ENCODE measurements at regions not wholly inside any gene's neighbourhood (a gene's known extent, or its start where the extent isn't known, plus 50 kb on each side); places are given as distances from the start of the nearest gene placed in this dataset.

DNA sequence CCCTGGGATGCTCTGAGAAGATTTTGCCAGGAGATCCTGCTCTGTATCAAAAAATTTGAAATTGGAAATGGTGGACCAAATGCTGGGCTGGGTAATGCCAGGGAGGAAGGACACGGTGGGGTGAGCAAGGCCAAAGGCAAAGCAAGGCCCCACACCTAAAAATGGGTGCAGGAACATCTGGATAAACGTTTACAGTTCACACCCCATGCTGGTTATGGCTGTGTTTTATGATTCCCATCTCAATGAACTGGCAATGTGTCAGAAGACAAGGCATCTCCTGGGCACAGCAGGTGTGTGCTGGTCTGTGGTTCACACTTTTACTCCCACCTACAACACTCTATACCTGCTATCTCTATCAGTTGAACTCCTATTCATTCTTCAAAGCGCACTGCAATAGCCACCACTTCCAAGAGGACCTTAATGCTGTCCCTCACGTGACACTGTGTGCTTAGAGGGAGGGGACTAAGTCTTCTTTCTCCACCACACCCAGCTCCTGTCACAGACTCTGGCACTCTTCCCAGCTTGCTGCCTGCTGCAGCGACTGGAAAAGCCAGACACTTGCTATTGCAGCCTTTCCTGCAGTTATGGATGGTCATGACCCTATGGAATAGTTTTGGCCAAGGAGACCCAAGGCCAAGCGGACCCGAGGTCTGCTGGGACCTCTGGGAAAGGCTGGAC lies 277.5 kb downstream of the CTTN start:
- Mint-ChIP-seq H3K36me3 (no peaks in the 10 kb centered on the region), H3K4me3 (no peak overlapping the region), H3K27ac (no peak overlapping the region), H3K9me3 (no peaks in the 10 kb centered on the region), H3K27me3 (peaks cover 5% of the 10 kb centered on the region), H3K4me1 (peaks cover 2% of the 10 kb centered on the region)
- ATAC-seq (ENCODE audit: low read depth) (no peak), DNase-seq (no peak)
- POLR2A ChIA-PET: no interaction called here

DNA sequence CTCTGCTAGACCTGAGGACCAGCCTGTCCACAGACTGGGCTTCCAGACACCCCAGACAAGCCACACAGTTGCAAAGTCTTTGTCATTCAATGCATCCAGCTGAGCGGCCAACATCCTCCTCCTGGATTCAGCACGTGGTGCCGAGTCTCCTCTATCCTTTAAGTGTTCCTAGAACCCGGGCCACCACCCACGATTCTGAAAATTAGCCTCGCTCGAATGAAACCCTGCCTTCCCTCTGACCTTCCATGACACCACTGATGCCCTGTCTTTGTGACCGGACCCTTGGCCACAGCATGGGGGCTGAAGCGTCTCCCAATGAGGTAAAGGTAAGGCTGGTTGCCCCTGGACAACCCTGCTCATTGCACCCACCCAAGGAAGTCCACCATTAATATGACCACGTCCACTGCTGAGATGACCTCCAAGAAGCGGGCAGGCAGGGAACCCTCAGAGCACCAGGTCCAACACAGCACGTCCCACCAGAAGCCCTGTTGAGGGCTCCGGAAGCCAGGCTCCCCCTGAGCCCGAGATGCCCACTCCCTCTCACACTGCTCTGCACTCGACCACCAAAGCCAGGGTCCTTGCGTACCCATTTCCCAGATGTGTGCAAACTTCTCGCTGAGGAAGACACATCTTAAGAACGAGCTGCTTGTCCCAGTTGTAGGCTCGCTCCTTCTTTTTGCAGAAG lies 279.0 kb downstream of the CTTN start:
- peaks cover 2% of the 10 kb centered on the region for H3K4me1 Mint-ChIP-seq
- no peak overlapping the region for H3K27ac Mint-ChIP-seq
- H3K4me3 Mint-ChIP-seq: no peak overlapping the region
- H3K36me3 Mint-ChIP-seq: no peaks in the 10 kb centered on the region
- ATAC-seq (ENCODE audit: low read depth) (no peak), DNase-seq (no peak)
- no peaks in the 10 kb centered on the region for H3K9me3 Mint-ChIP-seq
- POLR2A ChIA-PET: no interaction called here
- H3K27me3 Mint-ChIP-seq: peaks cover 4% of the 10 kb centered on the region

DNA sequence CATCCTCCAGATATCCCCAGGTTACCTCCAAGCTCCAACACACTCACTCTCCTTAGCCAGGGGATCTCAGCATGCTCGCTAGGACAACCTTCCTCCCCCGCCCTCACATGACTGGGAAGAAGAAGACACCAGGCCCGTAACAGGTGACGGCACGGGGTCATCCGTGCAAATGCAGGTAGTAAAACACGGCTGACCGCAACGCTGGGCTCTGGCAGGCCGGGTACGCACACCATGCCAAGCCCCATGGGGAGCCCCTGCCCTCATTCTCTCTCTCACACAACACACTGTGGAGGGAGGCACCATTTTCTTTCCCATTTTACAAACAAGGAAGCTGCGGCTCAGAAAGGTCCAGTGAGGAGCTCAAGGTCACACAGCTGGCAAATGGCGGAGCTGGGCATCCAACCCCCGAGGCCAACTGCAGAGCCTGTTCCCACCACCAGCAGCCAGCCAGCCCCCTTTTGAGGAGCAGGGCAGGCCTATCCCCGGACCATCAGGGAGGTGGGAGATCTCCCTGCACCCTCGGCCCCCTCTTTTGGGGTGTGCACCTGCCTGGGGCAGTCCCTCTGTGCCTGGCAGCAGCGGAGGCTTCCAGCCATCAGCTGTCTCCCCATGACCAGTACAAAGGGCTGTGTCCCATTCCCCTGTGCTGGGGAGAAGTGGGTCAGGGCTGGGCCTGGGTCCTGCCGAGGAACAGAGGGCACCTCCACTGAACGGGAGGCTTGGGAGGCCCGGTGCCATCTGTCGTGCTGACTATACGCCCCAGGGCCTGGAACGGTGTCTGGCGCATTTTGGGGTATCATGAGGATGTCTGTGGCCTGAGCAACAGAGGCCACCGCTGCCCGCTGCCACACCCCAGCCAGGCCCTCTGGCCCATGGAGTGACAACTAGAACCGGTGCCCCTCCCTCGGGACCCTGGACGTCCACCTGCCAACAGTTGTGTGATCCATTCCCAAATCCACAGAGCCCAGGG lies 280.9 kb downstream of the CTTN start:
- Mint-ChIP-seq H3K4me1 (peaks cover 5% of the 10 kb centered on the region), H3K9me3 (no peaks in the 10 kb centered on the region), H3K4me3 (no peak overlapping the region), H3K27ac (no peak overlapping the region), H3K27me3 (peaks cover 4% of the 10 kb centered on the region), H3K36me3 (no peaks in the 10 kb centered on the region)
- POLR2A ChIA-PET: no interaction called here
- DNase-seq: no peak
- no peak for ATAC-seq (ENCODE audit: low read depth)

DNA sequence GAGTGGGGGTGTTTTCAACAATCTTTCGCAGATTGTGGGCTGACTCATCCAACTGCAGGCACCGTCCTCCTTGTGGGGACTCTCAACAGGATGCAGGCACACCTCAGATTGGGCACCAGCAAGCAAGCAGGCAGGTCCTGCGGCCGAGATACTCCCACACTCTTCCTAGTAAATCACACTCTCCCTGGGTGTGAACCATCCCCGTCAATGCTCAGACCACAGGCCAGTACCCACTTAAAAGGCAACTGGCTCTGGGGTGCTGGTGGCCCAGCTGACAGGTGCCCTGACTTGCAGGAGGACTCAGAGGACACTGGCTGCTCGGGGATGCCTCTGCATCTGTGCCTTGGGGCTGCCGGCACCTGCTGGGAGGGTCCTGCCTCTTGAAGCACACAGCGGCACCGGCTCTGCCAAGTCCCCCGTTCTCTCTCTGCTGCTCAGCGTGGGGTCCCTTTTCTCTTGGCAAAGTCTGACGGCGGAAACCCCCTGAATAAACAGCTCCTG lies 282.5 kb downstream of the CTTN start:
- Mint-ChIP-seq H3K9me3 (no peaks in the 10 kb centered on the region), H3K4me1 (peaks cover 5% of the 10 kb centered on the region), H3K4me3 (no peak overlapping the region), H3K36me3 (no peaks in the 10 kb centered on the region), H3K27me3 (peaks cover 4% of the 10 kb centered on the region), H3K27ac (no peak overlapping the region)
- POLR2A ChIA-PET: no interaction called here
- DNase-seq (no peak), ATAC-seq (ENCODE audit: low read depth) (no peak)

DNA sequence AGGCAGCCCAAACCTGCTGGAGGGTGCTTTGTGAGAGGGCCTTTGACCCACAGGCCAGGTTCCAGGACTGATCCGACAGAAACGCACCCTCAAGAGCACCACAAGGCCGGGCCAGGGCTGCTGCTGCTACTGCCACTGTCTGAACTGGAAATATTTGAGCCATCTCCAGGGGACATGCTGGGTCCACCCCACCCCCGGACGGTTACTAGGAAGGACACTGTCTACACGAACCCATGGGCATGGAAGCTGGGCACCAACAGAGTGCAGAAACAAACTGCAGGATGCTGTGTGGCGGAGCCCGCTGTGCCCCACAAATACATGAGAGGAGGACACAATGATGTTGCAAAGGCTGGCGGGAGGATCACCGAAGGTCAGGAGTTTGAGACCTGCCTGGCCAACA lies 283.7 kb downstream of the CTTN start:
- no peaks in the 10 kb centered on the region for H3K9me3 Mint-ChIP-seq
- H3K36me3 Mint-ChIP-seq: no peaks in the 10 kb centered on the region
- H3K4me3 Mint-ChIP-seq: no peak overlapping the region
- H3K27ac Mint-ChIP-seq: no peak overlapping the region
- H3K4me1 Mint-ChIP-seq: peaks cover 5% of the 10 kb centered on the region
- ATAC-seq (ENCODE audit: low read depth) (no peak), DNase-seq (no peak)
- POLR2A ChIA-PET: no interaction called here
- peaks cover 4% of the 10 kb centered on the region for H3K27me3 Mint-ChIP-seq

DNA sequence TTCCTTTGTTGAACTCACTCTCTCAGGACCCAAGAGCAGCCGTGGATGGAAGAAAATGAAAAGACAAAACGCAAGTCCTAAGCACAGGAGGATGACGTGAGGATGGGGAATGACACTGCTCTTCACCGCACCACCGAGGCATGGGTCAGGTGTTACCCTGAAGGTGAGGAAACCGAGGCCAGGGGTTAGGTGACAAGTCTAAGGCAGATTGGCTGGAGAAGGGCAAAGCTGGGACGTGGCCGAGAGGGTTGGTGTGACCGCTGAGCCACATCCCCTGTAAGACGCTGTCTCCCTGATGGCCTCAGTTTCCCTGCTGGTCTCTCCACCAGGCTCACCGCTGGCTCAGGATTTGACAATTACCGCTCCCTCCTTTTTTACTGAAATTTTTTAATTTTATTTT lies 284.4 kb downstream of the CTTN start:
- Mint-ChIP-seq H3K4me3 (no peak overlapping the region), H3K27me3 (peaks cover 4% of the 10 kb centered on the region), H3K9me3 (no peaks in the 10 kb centered on the region), H3K4me1 (peaks cover 5% of the 10 kb centered on the region), H3K36me3 (no peaks in the 10 kb centered on the region), H3K27ac (no peak overlapping the region)
- POLR2A ChIA-PET: no interaction called here
- ATAC-seq (ENCODE audit: low read depth) (no peak), DNase-seq (no peak)

DNA sequence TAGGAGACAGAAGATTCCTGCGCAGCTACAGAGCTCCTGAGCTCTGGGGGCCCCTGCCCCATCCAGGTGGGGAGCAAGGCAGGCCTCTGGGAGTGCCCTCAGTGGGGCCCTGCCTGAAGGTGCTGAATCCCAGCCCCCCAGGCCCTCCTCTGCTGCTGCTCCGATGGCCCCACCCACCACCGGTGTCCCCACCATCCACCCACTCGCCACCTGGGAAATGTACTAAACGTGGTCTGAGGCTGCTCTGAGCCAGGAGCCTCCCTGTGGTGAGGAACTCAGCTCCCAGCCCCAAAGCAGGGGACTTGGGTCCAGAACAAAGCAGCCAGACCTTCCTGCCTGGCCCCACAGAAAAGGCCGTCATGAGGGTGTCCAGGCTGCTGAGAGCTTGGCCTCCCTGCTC lies 289.4 kb downstream of the CTTN start:
- ATAC-seq (ENCODE audit: low read depth) (no peak), DNase-seq (no peak)
- peaks cover 2% of the 10 kb centered on the region for H3K9me3 Mint-ChIP-seq
- H3K27ac Mint-ChIP-seq: no peak overlapping the region
- H3K4me1 Mint-ChIP-seq: peaks cover 2% of the 10 kb centered on the region
- H3K36me3 Mint-ChIP-seq: no peaks in the 10 kb centered on the region
- no peak overlapping the region for H3K4me3 Mint-ChIP-seq
- POLR2A ChIA-PET: no interaction called here
- peaks cover 2% of the 10 kb centered on the region for H3K27me3 Mint-ChIP-seq

DNA sequence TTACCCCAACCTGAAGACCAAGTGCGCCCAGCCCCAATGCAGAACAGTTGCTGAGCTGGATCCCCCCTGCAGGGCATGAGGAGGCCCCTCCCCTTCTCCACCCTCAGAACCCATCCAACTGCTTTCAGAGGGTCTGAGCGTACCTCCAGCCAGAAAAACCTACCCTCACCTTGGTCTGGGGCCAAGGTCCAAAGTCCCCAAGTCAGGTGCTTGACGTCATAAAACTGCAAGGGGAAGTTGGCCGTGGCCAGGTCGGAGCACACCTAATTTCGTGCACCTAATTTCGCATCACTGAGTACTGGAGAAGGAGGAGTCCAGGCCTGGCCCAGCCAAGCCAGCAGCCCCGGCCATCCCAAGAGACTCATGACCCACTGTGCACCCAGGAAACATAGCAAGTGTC lies 289.8 kb downstream of the CTTN start:
- no peak overlapping the region for H3K27ac Mint-ChIP-seq
- peaks cover 2% of the 10 kb centered on the region for H3K27me3 Mint-ChIP-seq
- H3K36me3 Mint-ChIP-seq: no peaks in the 10 kb centered on the region
- POLR2A ChIA-PET: no interaction called here
- peaks cover 1% of the 10 kb centered on the region for H3K4me1 Mint-ChIP-seq
- H3K9me3 Mint-ChIP-seq: peaks cover 2% of the 10 kb centered on the region
- ATAC-seq (ENCODE audit: low read depth) (no peak), DNase-seq (no peak)
- H3K4me3 Mint-ChIP-seq: no peak overlapping the region

DNA sequence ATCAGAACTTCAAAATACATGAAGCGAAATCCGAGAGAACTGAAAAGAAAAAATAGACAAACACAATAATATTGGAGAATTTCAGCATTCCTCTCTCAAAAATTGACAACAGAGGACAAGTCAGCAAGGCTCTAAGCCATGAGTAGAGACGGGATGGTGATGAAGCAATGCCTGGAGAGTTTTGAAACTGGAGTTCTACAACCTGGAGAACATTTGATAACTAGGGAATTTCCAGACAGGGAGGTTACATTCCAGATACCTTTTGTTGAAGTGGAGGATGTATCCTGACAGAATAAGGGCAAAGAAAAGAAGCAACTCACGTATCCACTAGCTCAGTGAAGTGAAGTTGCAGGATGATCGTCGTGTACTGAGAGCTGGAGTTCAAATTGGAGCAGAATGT lies 291.4 kb downstream of the CTTN start:
- Mint-ChIP-seq H3K4me1 (no peaks in the 10 kb centered on the region), H3K27ac (no peak overlapping the region), H3K36me3 (no peaks in the 10 kb centered on the region), H3K27me3 (peaks cover 5% of the 10 kb centered on the region), H3K4me3 (no peak overlapping the region), H3K9me3 (peaks cover 2% of the 10 kb centered on the region)
- DNase-seq (no peak), ATAC-seq (ENCODE audit: low read depth) (no peak)
- POLR2A ChIA-PET: no interaction called here

DNA sequence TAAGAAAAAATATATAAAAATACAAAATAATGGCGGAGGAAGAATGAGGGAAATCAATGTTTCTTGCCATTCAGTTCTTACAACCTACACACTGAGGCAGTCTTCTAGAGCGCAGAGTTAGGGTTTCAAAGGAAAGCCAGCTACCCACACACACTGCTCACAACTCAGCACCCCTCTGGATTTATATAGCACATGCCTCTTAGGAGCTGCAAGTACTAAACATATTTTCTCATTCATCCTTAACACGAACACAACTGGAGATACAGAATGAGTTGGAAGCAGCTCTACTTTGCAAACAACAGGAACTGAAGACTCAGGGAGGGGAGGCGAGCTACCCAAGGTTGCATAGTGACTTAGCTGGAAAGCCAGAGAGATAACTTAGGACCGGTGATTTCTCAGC lies 293.8 kb downstream of the CTTN start:
- Mint-ChIP-seq H3K4me3 (no peak overlapping the region), H3K36me3 (no peaks in the 10 kb centered on the region), H3K9me3 (peaks cover 2% of the 10 kb centered on the region), H3K27me3 (peaks cover 5% of the 10 kb centered on the region), H3K4me1 (no peaks in the 10 kb centered on the region), H3K27ac (no peak overlapping the region)
- no peak for DNase-seq
- POLR2A ChIA-PET: no interaction called here
- ATAC-seq (ENCODE audit: low read depth): no peak

DNA sequence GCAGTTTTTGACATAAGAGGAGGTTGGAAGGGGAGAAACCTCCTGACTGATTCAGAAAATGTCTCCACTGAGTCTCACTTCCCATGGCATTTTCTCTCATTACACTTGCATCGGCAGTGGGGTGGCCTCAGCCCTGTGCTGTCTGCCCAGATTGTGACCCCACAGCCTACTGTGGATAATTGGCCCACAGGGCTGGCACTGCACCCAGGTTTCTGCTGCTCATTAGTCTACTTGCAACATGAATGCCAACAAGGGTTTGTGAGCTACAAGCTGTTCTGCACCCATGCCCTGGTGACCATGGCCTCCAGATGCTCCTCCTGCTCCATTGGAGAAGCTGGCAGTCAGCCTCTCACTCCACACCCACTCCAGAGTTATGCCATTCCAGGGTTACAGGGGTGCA lies 296.0 kb downstream of the CTTN start:
- H3K27me3 Mint-ChIP-seq: peaks cover 4% of the 10 kb centered on the region
- H3K4me3 Mint-ChIP-seq: no peak overlapping the region
- POLR2A ChIA-PET: no interaction called here
- DNase-seq (no peak), ATAC-seq (ENCODE audit: low read depth) (no peak)
- H3K36me3 Mint-ChIP-seq: no peaks in the 10 kb centered on the region
- H3K4me1 Mint-ChIP-seq: no peaks in the 10 kb centered on the region
- peaks cover 2% of the 10 kb centered on the region for H3K9me3 Mint-ChIP-seq
- no peak overlapping the region for H3K27ac Mint-ChIP-seq

DNA sequence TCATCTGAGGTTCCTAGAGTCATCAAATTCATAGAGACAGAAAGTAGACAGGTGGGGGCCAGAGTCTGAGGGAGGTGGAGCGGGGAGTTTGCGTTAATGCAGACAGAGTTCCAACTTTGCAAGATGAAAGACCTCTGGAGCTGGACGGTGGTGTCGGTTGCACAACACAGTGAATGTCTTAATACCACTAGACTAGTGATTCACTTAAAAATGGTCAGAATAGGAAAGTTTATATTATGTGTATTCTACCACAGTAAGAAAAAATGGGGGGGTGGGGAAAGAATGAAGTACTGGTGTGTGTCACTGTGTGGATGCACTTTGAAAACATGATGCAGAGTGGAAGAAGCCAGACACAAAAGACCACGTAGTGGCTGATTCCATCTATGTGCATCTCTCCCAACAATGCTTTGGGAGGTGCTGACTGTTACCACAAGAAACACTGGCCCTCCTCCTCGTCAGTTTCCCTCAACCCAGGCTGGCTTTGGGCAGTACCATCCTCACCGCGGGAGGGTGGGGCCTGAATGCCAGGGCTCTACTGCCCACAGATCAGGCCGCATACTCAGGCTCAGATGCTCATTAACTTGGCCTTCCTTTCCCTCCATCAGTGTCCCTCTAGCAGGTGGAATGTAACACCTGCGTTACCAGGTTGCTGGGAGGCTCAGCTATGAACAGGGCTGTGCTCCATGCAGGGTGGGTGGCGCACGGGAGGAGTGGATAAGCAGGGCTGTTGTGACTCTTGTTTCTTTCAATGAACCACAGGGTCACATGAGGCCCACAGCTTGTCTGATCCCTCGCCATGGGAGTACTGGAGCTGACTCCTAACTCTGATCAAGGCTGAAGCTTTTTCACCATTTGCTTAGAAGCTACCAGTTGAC lies 297.0 kb downstream of the CTTN start:
- H3K4me3 Mint-ChIP-seq: no peak overlapping the region
- H3K4me1 Mint-ChIP-seq: no peaks in the 10 kb centered on the region
- POLR2A ChIA-PET: no interaction called here
- no peak for DNase-seq
- H3K27me3 Mint-ChIP-seq: peaks cover 4% of the 10 kb centered on the region
- H3K9me3 Mint-ChIP-seq: no peaks in the 10 kb centered on the region
- H3K36me3 Mint-ChIP-seq: no peaks in the 10 kb centered on the region
- ATAC-seq (ENCODE audit: low read depth): no peak
- no peak overlapping the region for H3K27ac Mint-ChIP-seq

DNA sequence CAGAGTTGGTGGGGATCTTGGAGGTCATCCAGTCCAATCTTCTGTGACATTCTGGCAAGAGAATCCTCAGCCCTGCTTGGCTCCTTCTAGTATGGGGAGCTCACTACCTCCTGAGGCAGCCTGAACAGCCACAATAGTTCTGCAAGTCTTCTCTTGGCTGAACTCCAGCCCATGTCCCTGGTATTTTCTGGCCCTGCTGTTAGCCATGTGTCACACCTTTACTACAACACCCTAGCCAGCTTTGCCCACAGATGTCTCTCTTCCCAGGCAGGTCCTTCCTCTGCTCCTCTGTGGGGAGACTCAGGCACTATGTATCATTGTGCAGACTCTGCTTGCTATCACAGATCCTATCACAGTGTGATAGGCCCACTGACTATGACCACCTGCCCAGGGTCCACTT lies 297.7 kb downstream of the CTTN start:
- Mint-ChIP-seq H3K9me3 (no peaks in the 10 kb centered on the region), H3K27ac (no peak overlapping the region), H3K36me3 (no peaks in the 10 kb centered on the region), H3K4me1 (no peaks in the 10 kb centered on the region), H3K27me3 (peaks cover 4% of the 10 kb centered on the region), H3K4me3 (no peak overlapping the region)
- DNase-seq (no peak), ATAC-seq (ENCODE audit: low read depth) (no peak)
- POLR2A ChIA-PET: no interaction called here

All from activated naive CD8-positive, alpha-beta T cell treated with anti-CD3 and anti-CD28 coated beads, Interleukin-2, amount 10 ng/mL, durations not matched to agents 7 days and 5 days (primary cell).